Activated naive CD8-positive, alpha-beta T cell (primary cell): ENCODE measurements at regions not wholly inside any gene's neighbourhood (a gene's known extent, or its start where the extent isn't known, plus 50 kb on each side); places are given as distances from the start of the nearest gene placed in this dataset.
"Not testable (repeated sequence)": the region's sequence is repeated elsewhere in the genome, so short reads cannot be mapped to it uniquely, and the experiment has no call there.

Experiments
- H3K27ac Mint-ChIP-seq: one replicate; pipeline ENCODE4 v1.8.0; 2021; ENCODE audit warnings: mixed read lengths
- H3K27me3 Mint-ChIP-seq: one replicate; pipeline ENCODE4 v1.8.0; 2021; ENCODE audit warnings: mixed read lengths
- H3K36me3 Mint-ChIP-seq: one replicate; pipeline ENCODE4 v1.8.0; 2021; ENCODE audit warnings: mixed read lengths
- H3K4me1 Mint-ChIP-seq: one replicate; pipeline ENCODE4 v1.8.0; 2021; ENCODE audit warnings: low read depth, mixed read lengths
- H3K4me3 Mint-ChIP-seq: one replicate; pipeline ENCODE4 v1.8.0; 2021; ENCODE audit warnings: mild to moderate bottlenecking, mixed read lengths
- H3K9me3 Mint-ChIP-seq: one replicate; pipeline ENCODE4 v1.8.0; 2021; ENCODE audit warnings: low read depth, mixed read lengths

DNA sequence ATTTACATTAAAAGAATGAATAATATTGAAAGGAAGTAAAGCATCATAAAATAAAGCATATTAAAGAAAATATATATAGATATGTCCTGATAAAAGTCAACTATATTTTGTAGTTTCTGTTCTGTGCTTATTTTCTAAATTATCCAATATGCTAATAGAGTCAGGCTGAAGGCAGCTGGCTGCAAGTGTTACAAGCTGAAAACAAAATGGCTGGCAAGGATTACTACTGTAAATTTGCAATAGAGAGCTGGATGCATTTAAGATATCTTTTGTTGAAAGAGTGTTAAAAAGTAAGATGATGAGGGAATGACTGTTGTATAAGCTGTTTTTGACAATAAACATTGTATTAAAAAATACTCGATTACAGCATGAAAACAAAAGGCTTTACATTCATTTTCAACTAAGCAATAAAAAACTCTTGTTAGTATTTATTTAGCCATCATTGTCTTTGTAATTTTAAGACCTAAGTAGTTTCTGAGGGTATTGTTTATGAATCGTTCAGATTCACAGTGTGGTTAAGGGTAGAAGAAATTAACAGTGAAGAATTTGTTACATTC is 76.3 kb downstream of the TANC2 start:
- Mint-ChIP-seq H3K4me1 (peaks cover 11% of the 10 kb centered on the region), H3K9me3 (no peaks in the 10 kb centered on the region)

DNA sequence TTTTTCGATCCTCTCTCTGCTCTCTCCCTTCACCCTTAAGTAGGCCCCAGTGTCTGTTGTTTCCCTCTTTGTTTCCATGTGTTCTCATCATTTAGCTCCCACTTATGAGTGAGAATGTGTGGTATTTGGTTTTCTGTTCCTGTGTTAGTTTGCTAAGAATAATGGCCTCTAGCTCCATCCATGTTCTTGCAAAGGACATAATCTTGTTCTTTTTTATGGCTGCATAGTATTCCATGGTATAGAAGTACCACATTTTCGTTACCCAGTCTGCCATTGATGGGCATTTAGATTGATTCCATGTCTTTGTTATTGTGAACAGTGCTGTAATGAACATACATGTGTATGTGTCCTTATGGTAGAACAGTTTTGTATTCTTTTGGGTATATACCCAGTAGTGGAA is 91.5 kb downstream of the TANC2 start:
- not testable (repeated sequence) for H3K36me3 Mint-ChIP-seq, H3K27ac Mint-ChIP-seq, H3K27me3 Mint-ChIP-seq, H3K4me1 Mint-ChIP-seq, H3K9me3 Mint-ChIP-seq, H3K4me3 Mint-ChIP-seq

More for the DNA sequence above, 76.3 kb downstream of the TANC2 start:
- Mint-ChIP-seq H3K4me3 (no peak overlapping the region), H3K27me3 (no peaks in the 10 kb centered on the region), H3K27ac (no peak overlapping the region), H3K36me3 (no peaks in the 10 kb centered on the region)

DNA sequence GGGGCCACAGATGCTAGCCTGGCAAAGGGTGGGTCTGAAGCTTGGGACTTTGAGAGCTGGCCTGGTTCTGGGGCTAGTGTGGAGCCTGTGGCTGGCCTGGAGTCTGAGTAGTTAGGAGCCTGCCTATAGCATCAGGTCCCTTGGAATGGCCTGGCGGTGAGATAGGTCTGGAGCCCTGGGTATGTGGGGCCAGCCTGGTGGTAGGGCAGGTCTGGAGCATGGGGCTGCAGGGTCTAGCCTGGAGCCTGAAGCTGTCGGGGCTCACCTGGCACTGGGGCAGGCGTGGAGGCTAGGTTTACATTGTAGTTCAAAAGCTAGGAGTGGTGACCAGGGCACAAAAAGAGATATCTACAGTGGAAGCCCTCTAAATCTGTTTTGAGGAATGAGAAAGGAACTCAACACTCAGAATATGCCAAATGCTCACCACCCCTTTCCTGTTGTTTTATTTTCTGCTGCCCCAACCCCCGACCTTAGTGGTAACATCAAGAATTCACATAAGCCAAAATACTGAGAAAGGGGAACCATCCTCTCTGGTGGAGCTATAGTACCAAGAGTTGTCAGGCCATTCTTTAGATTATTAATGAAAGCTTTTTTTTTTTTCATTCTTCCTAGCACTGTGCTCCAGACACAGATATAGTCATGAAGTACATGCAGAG is 100.3 kb downstream of the TANC2 start:
- Mint-ChIP-seq H3K36me3 (peaks cover 7% of the 10 kb centered on the region), H3K9me3 (no peaks in the 10 kb centered on the region), H3K4me1 (peaks cover 7% of the 10 kb centered on the region), H3K4me3 (no peak overlapping the region), H3K27ac (no peak overlapping the region), H3K27me3 (no peaks in the 10 kb centered on the region)

DNA sequence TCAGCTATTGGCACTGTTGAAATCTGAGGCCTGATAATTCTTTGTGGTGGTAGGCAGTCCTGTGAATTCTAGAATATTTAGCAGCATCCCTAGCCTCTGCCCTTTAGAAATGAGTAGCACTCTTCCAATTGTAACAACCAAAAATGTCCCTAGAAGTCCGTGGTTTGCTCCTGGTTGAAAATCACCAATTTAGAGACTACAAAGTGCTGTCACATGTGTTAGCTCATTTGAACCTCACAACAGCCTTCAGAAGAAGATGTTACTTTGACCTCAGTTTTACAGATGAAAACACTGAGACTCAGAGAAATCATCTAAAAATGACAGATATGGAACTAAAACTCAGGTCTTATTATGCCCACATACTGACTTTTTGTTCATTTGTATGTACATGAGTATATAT is 103.2 kb downstream of the TANC2 start:
- no peak overlapping the region for H3K27ac Mint-ChIP-seq

DNA sequence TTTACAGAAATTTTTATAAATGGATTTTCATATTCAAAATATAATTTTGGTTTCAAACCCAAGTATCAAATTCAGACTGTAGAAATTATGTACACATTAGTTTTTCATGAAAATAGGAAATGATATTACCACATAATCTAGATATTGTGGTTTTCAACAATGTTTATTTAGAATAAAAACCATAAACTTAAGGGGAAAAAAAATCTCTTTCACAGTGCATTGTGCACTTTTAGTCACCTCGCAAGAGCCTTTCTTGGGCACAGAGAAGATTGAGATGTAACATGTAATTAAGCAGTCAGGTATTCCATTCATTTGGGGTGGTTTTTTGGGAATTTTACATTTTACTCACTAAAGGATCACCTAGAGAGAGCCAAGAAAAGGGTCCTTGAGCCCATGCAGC is 104.0 kb downstream of the TANC2 start:
- no peaks in the 10 kb centered on the region for H3K9me3 Mint-ChIP-seq
- no peaks in the 10 kb centered on the region for H3K36me3 Mint-ChIP-seq
- H3K4me1 Mint-ChIP-seq: peaks cover 8% of the 10 kb centered on the region
- H3K27ac Mint-ChIP-seq: no peak overlapping the region
- no peak overlapping the region for H3K4me3 Mint-ChIP-seq
- H3K27me3 Mint-ChIP-seq: no peaks in the 10 kb centered on the region

More for the DNA sequence above, 103.2 kb downstream of the TANC2 start:
- H3K9me3 Mint-ChIP-seq: no peaks in the 10 kb centered on the region
- no peak overlapping the region for H3K4me3 Mint-ChIP-seq
- peaks cover 8% of the 10 kb centered on the region for H3K4me1 Mint-ChIP-seq
- no peaks in the 10 kb centered on the region for H3K27me3 Mint-ChIP-seq
- H3K36me3 Mint-ChIP-seq: no peaks in the 10 kb centered on the region

DNA sequence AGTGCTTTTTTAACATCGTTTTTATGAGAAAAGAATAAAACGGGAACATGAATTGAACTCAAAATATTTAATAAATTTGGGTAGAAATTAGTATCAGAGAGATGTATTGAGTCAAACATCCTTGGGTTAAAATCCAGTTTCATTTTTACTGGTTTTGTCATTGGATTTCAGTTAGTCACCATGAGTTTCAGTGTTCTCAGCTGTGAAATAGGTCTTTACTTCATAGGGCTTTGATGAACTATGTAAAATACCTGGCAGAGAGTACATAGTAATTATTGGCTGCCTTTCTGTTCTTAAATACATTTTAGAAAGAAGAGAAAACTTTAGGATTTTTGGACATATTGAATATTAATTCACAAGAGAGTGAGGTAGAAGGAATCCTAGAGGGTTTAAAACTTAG is 105.8 kb downstream of the TANC2 start:
- H3K27me3 Mint-ChIP-seq: no peaks in the 10 kb centered on the region
- no peak overlapping the region for H3K27ac Mint-ChIP-seq
- H3K36me3 Mint-ChIP-seq: no peaks in the 10 kb centered on the region
- peaks cover 6% of the 10 kb centered on the region for H3K4me1 Mint-ChIP-seq
- H3K9me3 Mint-ChIP-seq: no peaks in the 10 kb centered on the region
- H3K4me3 Mint-ChIP-seq: no peak overlapping the region

DNA sequence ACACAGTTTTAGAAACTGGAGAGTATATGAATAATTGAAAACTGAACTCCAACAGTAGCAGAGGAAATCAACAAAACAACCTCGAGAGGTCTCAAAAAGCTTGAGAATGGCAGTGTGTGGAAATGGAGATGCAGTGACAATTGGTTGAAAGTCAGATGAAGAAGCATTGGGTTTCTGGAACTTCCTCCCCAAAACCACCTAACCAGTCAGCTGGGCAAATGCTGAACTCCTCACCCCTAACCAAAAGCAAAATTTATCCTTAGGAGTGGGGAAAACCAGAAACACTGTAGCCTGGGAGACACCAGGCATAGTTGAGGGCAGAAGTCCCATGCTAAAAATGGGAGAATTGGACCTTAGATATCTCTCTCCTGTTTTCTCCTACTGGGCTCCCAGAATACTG is 109.9 kb downstream of the TANC2 start:
- no peaks in the 10 kb centered on the region for H3K36me3 Mint-ChIP-seq
- no peak overlapping the region for H3K27ac Mint-ChIP-seq
- H3K4me1 Mint-ChIP-seq: peaks cover 4% of the 10 kb centered on the region
- no peaks in the 10 kb centered on the region for H3K27me3 Mint-ChIP-seq
- no peaks in the 10 kb centered on the region for H3K9me3 Mint-ChIP-seq
- no peak overlapping the region for H3K4me3 Mint-ChIP-seq

DNA sequence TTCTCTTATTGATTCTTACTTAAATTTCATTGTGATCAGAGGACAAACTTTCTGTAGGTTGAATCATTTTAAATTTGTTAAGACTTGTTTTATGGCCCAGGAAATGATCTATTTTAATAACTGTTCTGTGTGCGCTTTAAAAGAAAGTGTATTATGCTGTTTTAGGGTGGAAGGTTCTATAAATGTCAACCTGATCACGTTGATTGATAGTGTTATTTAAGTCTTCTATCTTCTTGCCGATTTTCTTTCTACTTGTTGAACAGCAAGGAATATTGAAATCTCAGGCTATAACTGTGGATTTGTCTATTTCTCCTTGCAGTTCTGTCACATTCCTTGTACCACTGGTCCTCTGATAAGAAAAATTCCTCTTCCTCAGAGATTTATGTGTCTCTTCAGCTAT is 112.7 kb downstream of the TANC2 start:
- Mint-ChIP-seq H3K27ac (no peak overlapping the region), H3K4me3 (no peak overlapping the region), H3K36me3 (no peaks in the 10 kb centered on the region), H3K27me3 (no peaks in the 10 kb centered on the region), H3K9me3 (no peaks in the 10 kb centered on the region), H3K4me1 (peaks cover 3% of the 10 kb centered on the region)

DNA sequence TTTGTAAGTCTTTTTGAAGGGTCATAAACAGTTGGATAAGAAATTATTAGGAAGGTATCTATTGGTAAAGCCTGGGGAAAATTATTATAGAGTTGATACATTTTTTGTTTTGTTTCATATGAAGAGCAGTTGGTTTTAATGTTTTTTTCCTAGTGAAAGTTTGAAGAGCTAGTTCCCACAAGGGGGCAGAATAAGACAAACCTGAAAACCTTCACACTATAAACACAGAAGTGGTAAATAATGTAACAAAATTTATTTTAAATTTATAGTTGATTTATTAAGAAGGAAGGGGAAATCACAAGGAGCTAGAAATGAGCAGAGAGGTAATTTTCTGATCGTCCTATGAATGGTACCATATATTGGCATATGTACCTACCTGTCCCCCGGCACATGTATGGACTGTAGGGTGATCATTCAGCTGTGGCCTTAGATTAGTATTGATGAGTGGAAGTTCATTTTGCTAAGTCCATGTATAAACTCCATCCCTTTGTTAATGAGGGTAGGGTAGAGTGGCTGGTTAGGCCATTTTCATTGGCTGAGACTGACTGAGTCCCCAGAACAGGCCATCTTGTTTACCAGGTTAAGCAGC is 116.3 kb downstream of the TANC2 start:
- Mint-ChIP-seq H3K27me3 (no peaks in the 10 kb centered on the region), H3K27ac (no peak overlapping the region), H3K4me1 (no peaks in the 10 kb centered on the region), H3K9me3 (peaks cover 3% of the 10 kb centered on the region), H3K4me3 (no peak overlapping the region), H3K36me3 (peaks cover 11% of the 10 kb centered on the region)

DNA sequence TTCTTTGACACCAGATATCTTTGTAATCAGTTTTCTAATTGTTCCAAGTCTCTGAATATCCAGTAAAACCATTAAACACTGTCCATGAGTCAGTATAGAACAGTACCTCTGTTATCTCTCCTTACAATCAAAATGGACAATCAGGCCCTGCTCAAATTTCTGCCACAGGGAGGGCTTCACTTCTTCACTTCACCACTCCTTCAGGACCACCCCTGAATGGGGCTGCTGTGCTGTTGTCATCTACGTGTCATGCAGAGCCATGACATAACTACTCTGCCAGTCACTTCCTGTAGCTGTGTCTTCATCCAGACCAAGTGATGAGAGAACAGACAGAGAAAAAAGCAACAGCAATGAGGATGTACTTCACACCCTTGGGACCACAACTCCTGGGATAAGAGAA is 116.9 kb downstream of the TANC2 start:
- H3K4me3 Mint-ChIP-seq: no peak overlapping the region
- H3K4me1 Mint-ChIP-seq: no peaks in the 10 kb centered on the region
- H3K36me3 Mint-ChIP-seq: peaks cover 11% of the 10 kb centered on the region
- H3K27ac Mint-ChIP-seq: no peak overlapping the region
- H3K27me3 Mint-ChIP-seq: no peaks in the 10 kb centered on the region
- peaks cover 3% of the 10 kb centered on the region for H3K9me3 Mint-ChIP-seq

DNA sequence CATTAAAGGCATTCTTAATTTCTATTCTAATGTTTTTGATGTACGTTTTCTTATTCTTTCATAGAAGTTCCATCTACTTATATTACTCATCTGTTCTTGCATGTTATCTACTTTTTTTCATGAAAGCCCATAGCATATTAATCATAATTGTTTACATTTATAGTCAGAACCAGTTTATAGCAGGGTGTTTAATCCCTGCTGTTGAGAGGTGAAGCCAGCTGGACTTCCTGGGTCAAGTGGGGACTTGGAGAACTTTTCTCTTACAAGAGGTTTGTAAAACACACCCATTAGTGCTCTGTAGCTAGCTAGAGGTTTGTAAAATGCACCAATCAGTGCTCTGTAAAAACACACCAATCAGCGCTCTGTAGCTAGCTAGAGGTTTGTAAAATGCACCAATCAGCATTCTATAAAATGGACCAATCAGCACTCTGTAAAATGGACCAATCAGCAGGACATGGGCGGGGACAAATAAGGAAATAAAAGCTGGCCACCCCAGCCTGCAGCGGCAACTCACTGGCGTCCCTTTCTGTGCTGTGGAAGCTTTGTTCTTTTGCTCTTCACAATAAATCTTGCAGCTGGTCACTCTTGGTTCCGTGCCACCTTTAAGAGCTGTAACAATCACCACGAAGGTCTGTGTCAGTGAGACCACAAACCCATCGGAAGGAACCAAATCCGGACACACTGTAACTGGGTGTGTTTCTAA is 120.6 kb downstream of the TANC2 start:
- Mint-ChIP-seq H3K9me3 (peaks cover 3% of the 10 kb centered on the region), H3K27me3 (no peaks in the 10 kb centered on the region), H3K36me3 (peaks cover 13% of the 10 kb centered on the region), H3K27ac (no peak overlapping the region), H3K4me1 (no peaks in the 10 kb centered on the region), H3K4me3 (no peak overlapping the region)

DNA sequence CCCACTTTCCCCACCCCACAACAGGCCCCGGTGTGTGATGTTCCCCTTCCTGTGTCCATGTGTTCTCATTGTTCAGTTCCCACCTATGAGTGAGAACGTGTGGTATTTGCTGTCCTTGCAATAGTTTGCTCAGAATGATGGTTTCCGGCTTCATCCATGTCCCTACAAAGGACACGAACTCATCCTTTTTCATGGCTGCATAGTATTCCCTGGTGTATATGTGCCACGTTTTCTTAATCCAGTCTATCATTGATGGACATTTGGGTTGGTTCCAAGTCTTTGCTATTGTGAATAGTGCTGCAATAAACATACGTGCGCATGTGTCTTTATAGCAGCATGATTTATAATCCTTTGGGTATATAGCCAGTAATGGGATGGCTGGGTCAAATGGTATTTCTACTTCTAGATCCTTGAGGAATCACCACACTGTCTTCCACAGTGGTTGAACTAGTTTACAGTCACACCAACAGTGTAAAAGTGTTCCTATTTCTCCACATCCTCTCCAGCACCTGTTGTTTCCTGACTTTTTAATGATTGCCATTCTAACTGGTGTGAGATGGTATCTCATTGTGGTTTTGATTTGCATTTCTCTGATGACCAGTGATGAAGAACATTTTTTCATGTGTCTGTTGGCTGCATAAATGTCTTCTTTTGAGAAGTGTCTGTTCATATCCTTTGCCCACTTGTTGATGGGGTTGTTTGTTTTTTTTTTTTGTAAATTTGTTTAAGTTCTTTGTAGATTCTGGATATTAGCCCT is 124.5 kb downstream of the TANC2 start:
- peaks cover 16% of the 10 kb centered on the region for H3K36me3 Mint-ChIP-seq
- H3K27me3 Mint-ChIP-seq, H3K4me3 Mint-ChIP-seq, H3K4me1 Mint-ChIP-seq, H3K27ac Mint-ChIP-seq, H3K9me3 Mint-ChIP-seq: not testable (repeated sequence)

DNA sequence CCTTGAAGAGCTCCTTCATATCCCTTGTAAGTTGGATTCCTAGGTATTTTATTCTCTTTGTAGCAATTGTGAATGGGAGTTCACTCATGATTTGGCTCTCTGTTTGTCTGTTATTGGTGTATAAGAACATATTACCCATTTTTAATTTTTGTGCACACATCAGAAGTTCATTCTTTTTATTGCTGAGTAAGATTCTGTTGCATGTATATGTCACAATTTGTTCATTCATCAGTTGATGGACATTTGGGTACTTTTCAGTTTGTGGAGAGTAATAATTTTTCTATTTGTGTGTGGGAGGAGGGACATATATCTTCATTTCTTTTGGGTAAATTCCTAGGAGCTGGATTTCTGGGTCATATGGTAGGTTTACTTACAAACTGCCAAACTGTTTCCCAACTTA is 125.9 kb downstream of the TANC2 start:
- not testable (repeated sequence) for H3K9me3 Mint-ChIP-seq, H3K36me3 Mint-ChIP-seq, H3K27me3 Mint-ChIP-seq, H3K27ac Mint-ChIP-seq, H3K4me3 Mint-ChIP-seq, H3K4me1 Mint-ChIP-seq

DNA sequence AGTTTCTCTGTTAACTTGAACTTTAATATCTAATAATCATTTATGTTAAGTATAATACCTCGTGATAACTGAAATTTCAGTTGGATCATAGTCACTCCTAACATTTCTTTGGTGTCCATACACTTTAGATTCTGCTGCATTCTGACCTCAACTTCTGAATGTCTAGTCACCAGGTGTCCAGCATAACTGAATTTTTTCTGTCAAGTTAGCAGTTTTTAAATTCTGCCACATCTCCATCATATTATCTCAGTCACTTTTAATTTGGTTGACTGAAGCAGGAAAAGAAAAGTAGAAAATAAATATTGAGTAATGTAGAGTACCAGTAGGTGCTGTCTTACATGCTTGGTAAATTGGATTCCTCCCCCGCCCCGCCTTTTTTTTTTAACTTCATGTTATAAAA is 128.6 kb downstream of the TANC2 start:
- no peaks in the 10 kb centered on the region for H3K27me3 Mint-ChIP-seq
- no peak overlapping the region for H3K27ac Mint-ChIP-seq
- H3K4me3 Mint-ChIP-seq: no peak overlapping the region
- H3K4me1 Mint-ChIP-seq: no peaks in the 10 kb centered on the region
- H3K9me3 Mint-ChIP-seq: no peaks in the 10 kb centered on the region
- H3K36me3 Mint-ChIP-seq: peaks cover 11% of the 10 kb centered on the region

DNA sequence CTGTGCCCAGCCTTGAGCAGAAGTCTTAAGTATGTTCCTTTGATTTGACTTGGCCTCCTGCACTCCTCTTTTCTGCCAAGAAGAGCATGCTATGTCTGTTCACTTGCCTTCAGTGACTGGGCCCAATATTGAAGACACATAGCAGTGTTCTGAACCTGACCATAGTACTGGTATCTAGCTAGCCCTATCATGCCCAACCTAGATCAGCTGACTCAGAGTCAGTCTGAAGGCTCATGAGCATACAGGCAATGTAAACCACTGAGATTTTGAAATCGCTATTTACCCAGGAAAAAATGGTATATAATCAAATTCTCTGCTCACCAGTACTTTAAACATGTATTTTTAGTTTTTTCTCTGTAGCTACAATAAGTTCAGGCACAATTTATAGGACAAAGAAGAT is 129.4 kb downstream of the TANC2 start:
- Mint-ChIP-seq H3K9me3 (no peaks in the 10 kb centered on the region), H3K27ac (no peak overlapping the region), H3K36me3 (peaks cover 13% of the 10 kb centered on the region), H3K27me3 (no peaks in the 10 kb centered on the region), H3K4me3 (no peak overlapping the region), H3K4me1 (no peaks in the 10 kb centered on the region)
